H1 (cell line): ENCODE measurements at regions not wholly inside any gene's neighbourhood (a gene's known extent, or its start where the extent isn't known, plus 50 kb on each side); places are given as distances from the start of the nearest gene placed in this dataset.

Experiments used
- CTCF ChIA-PET: fragments of 300-600 bp; sonication (Branson Sonifier 250); formaldehyde crosslinking; loops from one replicate; lab custom pipeline; 2021; ENCODE audit not compliant: partially characterized antibody; lab: Charles Lee
- POLR2A ChIA-PET: fragments of 300-600 bp; sonication (Branson Sonifier 250); formaldehyde crosslinking; loops from one replicate; lab custom pipeline; 2021; ENCODE audit warnings: inconsistent platforms; ENCODE audit not compliant: partially characterized antibody; lab: Charles Lee
- DNase-seq, 2 experiments: peaks; one replicate each; pipeline versions ENCODE4 v3.0.0 to v3.0.0-alpha.2; 2010 to 2022; ENCODE audit warnings: low spot score in 2 of 2, low read depth in 1 of 2, mixed read lengths in 1 of 2
- FAIRE-seq: peaks from 2 replicates; lab custom pipeline; 2011; peaks lifted over from hg19 to GRCh38; lab: Jason Lieb, UNC
- H2AFZ ChIP-seq: 2 replicates; pipeline ENCODE4 v1.8.1; 2012; ENCODE audit warnings: low read length, inconsistent platforms
- H2AK5ac ChIP-seq: 2 replicates; pipeline ENCODE4 v1.6.1; 2013; ENCODE audit warnings: low read depth, low read length
- H2BK120ac ChIP-seq: replicated peaks from 2 replicates; pipeline ENCODE3; 2013; ENCODE audit warnings: low read depth, low read length, inconsistent platforms
- H2BK12ac ChIP-seq: 2 replicates; pipeline ENCODE4 v1.6.1; 2013; ENCODE audit warnings: low read depth, low read length
- H2BK15ac ChIP-seq: 2 replicates; pipeline ENCODE4 v1.6.1; 2013; ENCODE audit warnings: low read length
- H2BK20ac ChIP-seq: 2 replicates; pipeline ENCODE4 v1.6.1; 2013; ENCODE audit warnings: low read length
- H2BK5ac ChIP-seq: 2 replicates; pipeline ENCODE4 v1.6.1; 2013; ENCODE audit warnings: low read depth, low read length
- H3K14ac ChIP-seq: 2 replicates; pipeline ENCODE4 v1.6.1; 2013; ENCODE audit warnings: inconsistent platforms; ENCODE audit not compliant: insufficient read length
- H3K18ac ChIP-seq: 2 replicates; pipeline ENCODE4 v1.6.1; 2013; ENCODE audit warnings: low read length; ENCODE audit errors: extremely low read depth
- H3K23ac ChIP-seq: 2 replicates; pipeline ENCODE4 v1.6.1; 2013; ENCODE audit warnings: inconsistent platforms; ENCODE audit not compliant: insufficient read length
- H3K23me2 ChIP-seq: 2 replicates; pipeline ENCODE4 v1.6.1; 2013; ENCODE audit warnings: low read depth, low read length
- H3K27ac ChIP-seq: 2 replicates; pipeline ENCODE4 v1.6.1; 2011; ENCODE audit warnings: low read depth, low read length, inconsistent platforms
- H3K27me3 ChIP-seq, 4 experiments: replicated peaks in 1 of 4; 1 replicate in 1 of 4; 2 replicates in 3 of 4; pipeline versions ENCODE4 v1.6.1 to v1.8.1; 2011 to 2013; ENCODE audit warnings: low read length in 3 of 4, mild to moderate bottlenecking in 3 of 4, inconsistent platforms in 2 of 4, mixed read lengths in 2 of 4, moderate library complexity in 1 of 4; ENCODE audit not compliant: control insufficient read depth in 3 of 4, insufficient read depth in 3 of 4; ENCODE audit errors: extremely low read depth in 1 of 4
- H3K36me3 ChIP-seq, 4 experiments: 2 replicates each; pipeline versions ENCODE4 v1.6.1 to v1.8.1; 2011 to 2013; ENCODE audit warnings: mild to moderate bottlenecking in 4 of 4, low read length in 3 of 4, moderate library complexity in 2 of 4, control low read depth in 1 of 4, inconsistent platforms in 1 of 4; ENCODE audit not compliant: insufficient read depth in 4 of 4, control insufficient read depth in 2 of 4
- H3K4ac ChIP-seq: replicated peaks from 2 replicates; pipeline ENCODE3; 2013; ENCODE audit warnings: low read length, low read depth, mixed read lengths, inconsistent platforms; ENCODE audit not compliant: insufficient read length
- H3K4me1 ChIP-seq, 4 experiments: replicated peaks in 1 of 4; 1 replicate in 1 of 4; 2 replicates in 3 of 4; pipeline versions ENCODE4 v1.6.1 to v1.8.1; 2011 to 2013; ENCODE audit warnings: low read length in 3 of 4, inconsistent platforms in 2 of 4, mixed read lengths in 1 of 4; ENCODE audit not compliant: insufficient read depth in 4 of 4, control insufficient read depth in 3 of 4
- H3K4me2 ChIP-seq, 2 experiments: 2 replicates each; pipeline versions ENCODE4 v1.6.1 to v1.8.1; 2011 to 2013; ENCODE audit warnings: low read depth in 2 of 2, low read length in 2 of 2, control low read depth in 1 of 2, inconsistent platforms in 1 of 2, mild to moderate bottlenecking in 1 of 2; ENCODE audit not compliant: insufficient read depth in 1 of 2
- H3K4me3 ChIP-seq, 4 experiments: fragments of 200-600, 300-600 bp in 1 of 4; sonication (generic), shearing (Covaris generic), sonication (Bioruptor Twin) in 1 of 4; 2 replicates each; pipeline versions ENCODE4 v1.5.1 to v1.8.1; 2011 to 2016; ENCODE audit warnings: low read length in 4 of 4, low read depth in 3 of 4, control low read depth in 2 of 4, inconsistent platforms in 2 of 4, mild to moderate bottlenecking in 2 of 4, mixed read lengths in 1 of 4, moderate library complexity in 1 of 4; ENCODE audit not compliant: insufficient read depth in 2 of 4; ENCODE audit errors: extremely low read depth in 1 of 4
- H3K56ac ChIP-seq: replicated peaks from 2 replicates; pipeline ENCODE3; 2013; ENCODE audit warnings: low read depth, mild to moderate bottlenecking, mixed read lengths, low read length, inconsistent platforms; ENCODE audit not compliant: insufficient read length
- H3K79me1 ChIP-seq: 2 replicates; pipeline ENCODE4 v1.6.1; 2013; ENCODE audit warnings: low read depth, low read length, control low read depth
- H3K79me2 ChIP-seq, 2 experiments: 2 replicates each; pipeline versions ENCODE4 v1.6.1 to v1.8.1; 2012 to 2013; ENCODE audit warnings: low read length in 2 of 2, mild to moderate bottlenecking in 2 of 2, inconsistent platforms in 1 of 2; ENCODE audit not compliant: insufficient read depth in 2 of 2, control insufficient read depth in 1 of 2
- H3K9ac ChIP-seq, 4 experiments: replicated peaks in 1 of 4; 1 replicate in 1 of 4; 2 replicates in 3 of 4; pipeline versions ENCODE4 v1.6.1 to v1.8.1; 2011 to 2013; ENCODE audit warnings: low read depth in 3 of 4, low read length in 3 of 4, control low read depth in 2 of 4, mild to moderate bottlenecking in 2 of 4, moderate library complexity in 2 of 4, inconsistent platforms in 1 of 4; ENCODE audit errors: extremely low read depth in 1 of 4
- H3K9me3 ChIP-seq, 2 experiments: 2 replicates each; pipeline versions ENCODE4 v1.6.1 to v1.8.1; 2012 to 2013; ENCODE audit warnings: mild to moderate bottlenecking in 2 of 2, moderate library complexity in 2 of 2, control low read depth in 1 of 2, inconsistent platforms in 1 of 2, low read depth in 1 of 2, low read length in 1 of 2, mixed read lengths in 1 of 2; ENCODE audit not compliant: insufficient read depth in 2 of 2
- H4K20me1 ChIP-seq, 2 experiments: replicated peaks in 1 of 2; 2 replicates each; pipeline versions ENCODE3 to v1.8.1; 2011 to 2013; ENCODE audit warnings: inconsistent platforms in 2 of 2, low read length in 2 of 2, mild to moderate bottlenecking in 1 of 2; ENCODE audit not compliant: insufficient read depth in 2 of 2, control insufficient read depth in 1 of 2
- H4K5ac ChIP-seq: 2 replicates; pipeline ENCODE4 v1.6.1; 2013; ENCODE audit warnings: low read length, low read depth, mixed read lengths, inconsistent platforms; ENCODE audit not compliant: insufficient read length
- H4K8ac ChIP-seq: 2 replicates; pipeline ENCODE4 v1.8.0; 2013; ENCODE audit warnings: mild to moderate bottlenecking, moderate library complexity, low read length, inconsistent platforms; ENCODE audit not compliant: insufficient read depth; ENCODE audit errors: extremely low read depth
- H4K91ac ChIP-seq: replicated peaks from 2 replicates; pipeline ENCODE3; 2013; ENCODE audit warnings: low read length, mixed read lengths, inconsistent platforms; ENCODE audit not compliant: insufficient read length
- ATF2 ChIP-seq: IDR thresholded peaks from 2 replicates; pipeline ENCODE4 v1.6.1; 2012; ENCODE audit warnings: low read length, inconsistent platforms
- CTCF ChIP-seq, 3 experiments: IDR thresholded peaks; 1 replicate in 2 of 3; 2 replicates in 1 of 3; pipeline versions ENCODE4 v1.5.1 to v1.6.1; 2011; ENCODE audit warnings: low read length in 3 of 3, mild to moderate bottlenecking in 3 of 3, inconsistent platforms in 2 of 3, low read depth in 1 of 3, moderate library complexity in 1 of 3; ENCODE audit not compliant: insufficient read depth in 1 of 3; ENCODE audit errors: control extremely low read depth in 1 of 3
- RAD21 ChIP-seq, 2 experiments: IDR thresholded peaks in 1 of 2; conservative IDR thresholded peaks in 1 of 2; 2 replicates each; pipeline ENCODE4 v1.6.1; 2011; ENCODE audit warnings: low read depth in 2 of 2, low read length in 2 of 2, improper control_type of control experiment in 1 of 2, inconsistent platforms in 1 of 2, mild to moderate bottlenecking in 1 of 2, moderate library complexity in 1 of 2
- SP1 ChIP-seq: IDR thresholded peaks from 2 replicates; pipeline ENCODE4 v1.6.1; 2011; ENCODE audit warnings: low read depth, low read length
- SRF ChIP-seq: IDR thresholded peaks from 2 replicates; pipeline ENCODE4 v1.6.1; 2011; ENCODE audit warnings: mild to moderate bottlenecking, low read depth, low read length, moderate library complexity
- WGBS, 2 experiments: shearing (Covaris generic) in 1 of 2; methylation state at CpG; one replicate each; pipeline versions ENCODE4 v1.1.6 to v1.1.7; 2013 to 2015; ENCODE audit warnings: low lambda C conversion rate in 2 of 2, mixed read lengths in 2 of 2, inconsistent platforms in 1 of 2, low coverage in 1 of 2, missing lambda C conversion rate in 1 of 2; ENCODE audit not compliant: insufficient replicate concordance in 2 of 2, insufficient coverage in 1 of 2, insufficient read length in 1 of 2; ENCODE audit errors: extremely low coverage in 1 of 2, missing lambda C conversion rate in 1 of 2; 5-methylcytosine and 5-hydroxymethylcytosine counted together

GRCh38 chr9:1460143-1460769, 410.1 kb downstream of the DMRT2 start:
- Histone ChIP-seq H4K20me1 (no peaks in the 10 kb centered on the region), H3K36me3 (no peaks in the 10 kb centered on the region), H3K27me3 (no peaks in the 10 kb centered on the region), H2BK20ac (no peak overlapping the region), H4K8ac (no peak overlapping the region), H3K4ac (no peak overlapping the region), H2BK12ac (no peak overlapping the region), H3K9me3 (peaks cover 60 to 81% of the 10 kb centered on the region in 2 experiments), H3K4me2 (no peak overlapping the region), H3K4me3 (no peak overlapping the region), H3K4me1 (no peaks in the 10 kb centered on the region), H2BK15ac (no peak overlapping the region)
- POLR2A ChIA-PET: no interaction called here
- WGBS, 2 experiments: 67% methylated on average over 7 of the region's 7 CpGs; no CpG with 5 or more reads in 1 of the 2 experiments
- TF ChIP-seq ATF2: no peak
- TF ChIP-seq SP1: no peak
- peak in 2 of 3 experiments; percentile 12 to 49; a peak in 2 of 4 replicates for TF ChIP-seq CTCF (IDR thresholded peaks at IDR 0.05; ENCODE audit: control extremely low read depth in 1 of 3, insufficient read depth in 1 of 3, low read depth in 1 of 3, low read length in 3 of 3)
- TF ChIP-seq RAD21 (IDR thresholded peaks at IDR 0.05 in 1 of 2, conservative IDR thresholded peaks at IDR 0.05 in 1 of 2; ENCODE audit: low read depth in 2 of 2, low read length in 2 of 2): peak; percentile 58 to 61
- no peak for TF ChIP-seq SRF
- TF ChIP-seq, all 59 proteins: peak for 2
- H2AFZ ChIP-seq: no peak overlapping the region
- H3K56ac ChIP-seq: peak overlapping the region; percentile 42
- no peak for DNase-seq
- H3K23me2 ChIP-seq: no peaks in the 10 kb centered on the region
- H3K9ac ChIP-seq: no peak overlapping the region
- H2BK5ac ChIP-seq: no peak overlapping the region
- CTCF ChIA-PET: interaction anchor here (0.7 to 1.1 kb wide), 5 partner anchors 13 to 459 kb away, joined by 3 to 4 read pairs (median 3); no protein-coding TSS in a partner anchor
- H3K79me1 ChIP-seq: no peaks in the 10 kb centered on the region
- H2BK120ac ChIP-seq: no peak overlapping the region
- H2AK5ac ChIP-seq: no peak overlapping the region
- no peak for FAIRE-seq
- H3K14ac ChIP-seq: no peak overlapping the region
- H4K91ac ChIP-seq: no peak overlapping the region
- H3K79me2 ChIP-seq: no peaks in the 10 kb centered on the region
- no peak overlapping the region for H3K18ac ChIP-seq
- H3K23ac ChIP-seq: no peak overlapping the region
- no peak overlapping the region for H3K27ac ChIP-seq
- no peak overlapping the region for H4K5ac ChIP-seq
